NB4 (cell line): ENCODE measurements at regions not wholly inside any gene's neighbourhood (a gene's known extent, or its start where the extent isn't known, plus 50 kb on each side); places are given as distances from the start of the nearest gene placed in this dataset.

ENCODE experiments used
- DNase-seq: peaks from one replicate; pipeline ENCODE4 v3.0.0; 2010; ENCODE audit warnings: low read depth
- H3K4me3 ChIP-seq: one replicate; pipeline ENCODE4 v1.5.1; 2011; ENCODE audit warnings: mild to moderate bottlenecking, low read depth, low read length, moderate library complexity
- MYC ChIP-seq: IDR thresholded peaks from 2 replicates; pipeline ENCODE4 v1.6.1; 2011; ENCODE audit warnings: low read depth, low read length
- POLR2A ChIP-seq: IDR thresholded peaks from 2 replicates; pipeline ENCODE4 v1.6.1; 2011; ENCODE audit warnings: mild to moderate bottlenecking; ENCODE audit not compliant: insufficient read length; ENCODE audit errors: extremely low read depth
- TF ChIP-seq, protein P1 (sequence below): IDR thresholded peaks from 2 replicates; pipeline ENCODE4 v1.6.1; 2011; ENCODE audit warnings: low read depth, low read length
- TF ChIP-seq, protein P2 (sequence below): IDR thresholded peaks from one replicate; pipeline ENCODE4 v1.5.1; 2012; ENCODE audit warnings: low read depth, low read length

DNA sequence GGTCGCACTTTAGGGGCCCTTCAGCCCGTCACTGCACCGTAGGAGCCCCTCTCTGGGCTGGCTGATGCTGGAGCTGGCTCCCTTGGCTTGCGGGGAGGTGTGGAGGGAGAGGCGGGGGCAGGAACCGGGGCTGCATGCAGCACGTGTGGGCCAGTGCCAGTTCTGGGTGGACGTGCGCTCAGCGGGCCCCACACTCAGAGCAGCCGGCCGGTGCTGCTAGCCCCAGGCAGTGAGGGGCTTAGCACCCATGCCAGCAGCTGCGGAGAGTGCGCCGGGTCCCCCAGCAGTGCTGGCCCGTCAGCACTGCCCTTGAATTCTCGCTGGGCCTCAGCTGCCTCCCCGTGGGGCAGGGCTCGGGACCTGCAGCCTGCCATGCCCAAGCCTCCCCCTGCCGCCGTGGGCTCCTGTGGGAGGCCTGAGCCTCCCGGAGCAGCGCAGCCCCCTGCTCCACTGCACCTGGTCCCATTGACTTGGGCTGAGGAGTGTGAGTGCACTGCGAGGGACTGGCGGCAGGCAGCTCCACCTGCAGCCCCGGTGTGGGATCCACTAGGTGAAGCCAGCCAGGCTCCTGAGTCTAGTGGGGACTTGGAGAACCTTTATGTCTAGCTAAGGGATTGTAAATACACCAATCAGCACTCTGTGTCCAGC is 108.8 kb upstream of the RASGEF1B start:
- H3K4me3 ChIP-seq = no peak overlapping the region
- no peak for DNase-seq
- TF ChIP-seq, protein P1, sequence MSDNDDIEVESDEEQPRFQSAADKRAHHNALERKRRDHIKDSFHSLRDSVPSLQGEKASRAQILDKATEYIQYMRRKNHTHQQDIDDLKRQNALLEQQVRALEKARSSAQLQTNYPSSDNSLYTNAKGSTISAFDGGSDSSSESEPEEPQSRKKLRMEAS = no peak
- TF ChIP-seq, protein P2, sequence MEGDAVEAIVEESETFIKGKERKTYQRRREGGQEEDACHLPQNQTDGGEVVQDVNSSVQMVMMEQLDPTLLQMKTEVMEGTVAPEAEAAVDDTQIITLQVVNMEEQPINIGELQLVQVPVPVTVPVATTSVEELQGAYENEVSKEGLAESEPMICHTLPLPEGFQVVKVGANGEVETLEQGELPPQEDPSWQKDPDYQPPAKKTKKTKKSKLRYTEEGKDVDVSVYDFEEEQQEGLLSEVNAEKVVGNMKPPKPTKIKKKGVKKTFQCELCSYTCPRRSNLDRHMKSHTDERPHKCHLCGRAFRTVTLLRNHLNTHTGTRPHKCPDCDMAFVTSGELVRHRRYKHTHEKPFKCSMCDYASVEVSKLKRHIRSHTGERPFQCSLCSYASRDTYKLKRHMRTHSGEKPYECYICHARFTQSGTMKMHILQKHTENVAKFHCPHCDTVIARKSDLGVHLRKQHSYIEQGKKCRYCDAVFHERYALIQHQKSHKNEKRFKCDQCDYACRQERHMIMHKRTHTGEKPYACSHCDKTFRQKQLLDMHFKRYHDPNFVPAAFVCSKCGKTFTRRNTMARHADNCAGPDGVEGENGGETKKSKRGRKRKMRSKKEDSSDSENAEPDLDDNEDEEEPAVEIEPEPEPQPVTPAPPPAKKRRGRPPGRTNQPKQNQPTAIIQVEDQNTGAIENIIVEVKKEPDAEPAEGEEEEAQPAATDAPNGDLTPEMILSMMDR = no peak
- no peak for TF ChIP-seq POLR2A
- no peak for TF ChIP-seq MYC

DNA sequence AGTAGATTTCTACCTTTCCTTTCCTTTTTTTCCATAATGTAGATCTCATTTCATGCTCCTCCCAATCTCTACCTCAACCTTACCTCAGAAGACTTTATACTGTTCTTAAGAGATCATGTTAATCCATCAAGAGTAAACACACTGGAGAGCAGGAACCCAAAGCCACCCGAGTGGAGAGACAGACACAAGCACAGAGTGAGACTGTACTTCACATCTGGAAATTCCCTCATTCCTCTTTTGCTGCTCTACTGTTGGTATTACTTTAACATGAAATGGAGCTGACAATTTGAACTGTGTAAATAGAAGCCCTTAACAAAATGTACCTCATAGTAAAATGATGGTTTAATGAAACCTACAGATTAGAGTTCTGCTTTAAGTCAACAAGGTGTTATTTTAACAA is 105.7 kb upstream of the RASGEF1B start:
- H3K4me3 ChIP-seq = no peak overlapping the region
- TF ChIP-seq, protein P1 = no peak
- TF ChIP-seq POLR2A (no peak), MYC (no peak)
- TF ChIP-seq, protein P2 = no peak
- DNase-seq = no peak

DNA sequence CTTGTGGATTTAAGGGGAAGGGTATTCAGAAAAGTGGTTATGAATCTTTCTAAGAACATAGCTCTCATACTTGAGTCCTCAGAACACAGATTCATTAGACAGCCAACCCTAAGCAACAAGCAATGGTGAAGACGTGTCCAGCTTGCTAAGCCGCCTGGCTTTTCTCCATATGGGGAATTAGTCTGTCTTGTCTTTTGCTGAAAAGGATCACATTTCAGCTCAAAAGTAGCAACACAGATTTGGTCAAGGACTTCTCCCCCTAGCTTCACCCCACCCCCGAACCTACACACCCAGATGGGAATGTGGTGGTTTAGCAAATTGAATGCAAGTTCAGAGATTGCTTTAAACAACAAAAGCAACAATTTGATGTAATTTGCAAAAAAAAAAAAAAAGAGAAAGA is 103.3 kb upstream of the RASGEF1B start:
- H3K4me3 ChIP-seq = no peak overlapping the region
- TF ChIP-seq POLR2A (no peak), MYC (no peak)
- TF ChIP-seq, protein P2 = no peak
- TF ChIP-seq, protein P1 = no peak
- DNase-seq = no peak

DNA sequence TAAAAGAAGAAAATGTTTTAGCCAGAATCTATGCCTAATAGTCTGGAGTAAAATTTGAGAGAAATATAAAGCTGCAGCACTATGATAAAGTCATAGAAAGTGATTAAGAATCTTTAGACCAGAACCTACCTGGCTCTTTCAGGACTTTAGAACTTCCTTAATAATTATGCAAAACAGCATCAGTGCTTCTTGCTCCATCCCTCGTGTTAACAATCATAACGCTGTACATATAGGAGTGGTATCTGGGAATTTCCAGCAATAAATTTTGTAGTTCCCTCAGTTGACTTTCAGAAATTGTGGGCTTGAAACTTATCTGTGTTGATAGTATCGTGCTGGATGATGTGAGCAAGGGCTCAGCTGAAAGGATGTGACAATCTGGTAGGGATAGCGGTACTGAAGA is 102.1 kb upstream of the RASGEF1B start:
- no peak overlapping the region for H3K4me3 ChIP-seq
- no peak for DNase-seq
- TF ChIP-seq MYC = no peak
- no peak for TF ChIP-seq POLR2A
- TF ChIP-seq, protein P2 = no peak
- TF ChIP-seq, protein P1 = no peak

DNA sequence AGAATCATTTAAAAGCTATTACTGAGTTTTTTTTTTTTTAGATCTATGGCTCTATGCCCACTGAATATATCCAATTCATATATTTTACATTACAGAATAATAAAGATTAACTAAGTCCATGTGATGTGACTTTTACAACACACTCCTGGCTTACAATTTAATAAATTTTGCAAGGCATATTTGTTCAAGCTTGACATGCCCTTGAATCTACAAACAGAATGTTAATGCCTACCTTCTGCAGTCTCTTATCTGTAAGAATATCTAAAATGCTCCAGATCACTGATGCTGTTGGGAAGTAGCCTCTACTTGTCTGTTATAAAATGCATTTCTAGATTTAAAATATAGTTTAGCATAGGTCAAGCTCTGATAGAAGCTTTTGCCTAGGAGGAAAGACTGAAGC is 100.7 kb upstream of the RASGEF1B start:
- no peak for DNase-seq
- H3K4me3 ChIP-seq = no peak overlapping the region
- TF ChIP-seq, protein P2 = no peak
- TF ChIP-seq POLR2A (no peak), MYC (no peak)
- TF ChIP-seq, protein P1 = no peak

DNA sequence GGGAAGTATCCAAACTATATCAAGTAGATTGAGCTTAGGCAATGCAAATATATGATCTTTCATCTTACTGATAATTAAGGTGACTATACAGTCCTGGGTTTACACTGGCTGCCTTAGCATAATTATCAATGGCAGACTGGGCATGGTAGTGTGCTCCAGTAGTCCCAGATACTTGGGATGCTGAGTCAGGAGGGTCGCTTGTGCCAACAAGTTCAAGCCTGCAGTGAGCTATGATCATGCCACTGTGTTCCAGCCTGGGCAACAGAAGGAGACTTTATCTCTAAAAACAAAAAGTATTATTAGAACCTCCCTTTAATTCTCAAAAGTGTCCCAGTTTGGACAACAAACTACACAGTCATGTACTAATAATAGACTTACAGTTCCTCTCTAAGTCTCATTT is 99.4 kb upstream of the RASGEF1B start:
- H3K4me3 ChIP-seq = no peak overlapping the region
- DNase-seq = no peak
- TF ChIP-seq MYC = no peak
- TF ChIP-seq, protein P1 = no peak
- TF ChIP-seq, protein P2 = no peak
- no peak for TF ChIP-seq POLR2A
